DOHH2 (cell line): ENCODE measurements at regions not wholly inside any gene's neighbourhood (a gene's known extent, or its start where the extent isn't known, plus 50 kb on each side); places are given as distances from the start of the nearest gene placed in this dataset.

Source experiments
- H3F3A ChIP-seq: fragments of 200-600 bp; sonication (generic), shearing (Covaris generic); 2 replicates; pipeline ENCODE4 v1.6.0; 2016; ENCODE audit warnings: antibody characterized with exemption, mild to moderate bottlenecking; ENCODE audit not compliant: control insufficient read depth, insufficient read depth
- H3K27ac ChIP-seq: fragments of 200-600 bp; sonication (generic); 2 replicates; pipeline ENCODE4 v1.5.1; 2014; ENCODE audit warnings: low read depth, mild to moderate bottlenecking, low read length, moderate library complexity
- H3K27me3 ChIP-seq: fragments of 200-600 bp; sonication (generic); 2 replicates; pipeline ENCODE4 v1.6.1; 2014; ENCODE audit warnings: mild to moderate bottlenecking, low read length, mixed read lengths; ENCODE audit not compliant: control insufficient read depth
- H3K36me3 ChIP-seq: fragments of 200-600 bp; sonication (generic); 2 replicates; pipeline ENCODE4 v1.6.1; 2014; ENCODE audit warnings: mild to moderate bottlenecking, low read length, moderate library complexity, mixed read lengths; ENCODE audit not compliant: control insufficient read depth
- H3K4me1 ChIP-seq: fragments of 200-600 bp; sonication (generic); 2 replicates; pipeline ENCODE4 v1.6.1; 2014; ENCODE audit warnings: mild to moderate bottlenecking, low read length, mixed read lengths; ENCODE audit not compliant: control insufficient read depth
- H3K4me2 ChIP-seq: fragments of 200-600 bp; sonication (generic); 2 replicates; pipeline ENCODE4 v1.6.0; 2014; ENCODE audit warnings: mild to moderate bottlenecking, low read length, moderate library complexity
- H3K4me3 ChIP-seq: fragments of 200-600 bp; sonication (generic); 2 replicates; pipeline ENCODE4 v1.5.1; 2014; ENCODE audit warnings: mild to moderate bottlenecking, low read length, mixed read lengths
- H3K79me2 ChIP-seq: fragments of 200-600 bp; sonication (generic); 2 replicates; pipeline ENCODE4 v1.6.1; 2014; ENCODE audit warnings: mild to moderate bottlenecking, low read length, mixed read lengths; ENCODE audit not compliant: control insufficient read depth
- H3K9me2 ChIP-seq: fragments of 200-600 bp; sonication (generic); replicated peaks from 2 replicates; pipeline ENCODE4 v1.6.1; 2014; ENCODE audit warnings: mild to moderate bottlenecking, low read length, mixed read lengths; ENCODE audit not compliant: control insufficient read depth
- H3K9me3 ChIP-seq: fragments of 200-600 bp; sonication (generic); 2 replicates; pipeline ENCODE4 v1.6.1; 2014; ENCODE audit warnings: antibody characterized with exemption, low read length, mixed read lengths; ENCODE audit not compliant: control insufficient read depth, insufficient read depth
- H4K20me1 ChIP-seq: fragments of 200-600 bp; sonication (generic); 2 replicates; pipeline ENCODE4 v1.6.0; 2014; ENCODE audit warnings: low read depth, mild to moderate bottlenecking, antibody characterized with exemption, low read length, moderate library complexity; ENCODE audit not compliant: control insufficient read depth, insufficient read depth
- EZH2phosphoT487 ChIP-seq: fragments of 200-600 bp; sonication (generic); IDR thresholded peaks from 2 replicates; pipeline ENCODE4 v1.6.1; 2017; ENCODE audit warnings: borderline replicate concordance, mild to moderate bottlenecking, antibody characterized with exemption, low read length, moderate library complexity, mixed read lengths
- TF ChIP-seq, protein P1 (sequence below): fragments of 200-600 bp; sonication (generic); IDR thresholded peaks from one replicate; pipeline ENCODE4 v1.5.1; 2014; ENCODE audit warnings: antibody characterized with exemption, mild to moderate bottlenecking, low read depth, low read length; ENCODE audit not compliant: poor library complexity, severe bottlenecking

DNA sequence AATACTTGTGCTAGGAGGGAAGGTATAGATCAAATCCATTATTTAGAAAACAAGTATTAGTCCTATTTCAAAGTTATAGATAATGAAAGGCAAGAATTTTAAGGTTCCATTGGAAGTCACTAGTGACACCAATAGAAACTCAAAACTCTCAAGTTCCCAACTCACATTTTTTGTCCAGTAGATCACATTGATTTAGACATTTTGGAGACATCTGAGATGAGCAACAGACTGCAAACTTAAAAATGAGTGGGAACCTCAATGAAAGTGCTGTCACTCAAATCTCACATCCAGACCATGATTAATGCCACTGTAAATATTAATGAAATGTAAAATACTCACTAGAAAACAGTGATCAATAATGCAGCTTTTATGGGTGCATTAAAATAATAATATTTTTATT, 405.0 kb downstream of the ENC1 start:
- Histone ChIP-seq H3K79me2 (no peaks in the 10 kb centered on the region), H3K4me3 (no peak overlapping the region), H3K9me2 (no peaks in the 10 kb centered on the region), H3F3A (no peaks in the 10 kb centered on the region), H3K36me3 (no peaks in the 10 kb centered on the region), H4K20me1 (no peaks in the 10 kb centered on the region), H3K27me3 (no peaks in the 10 kb centered on the region), H3K27ac (no peak overlapping the region), H3K4me2 (no peak overlapping the region), H3K9me3 (no peaks in the 10 kb centered on the region), H3K4me1 (no peaks in the 10 kb centered on the region)
- TF ChIP-seq, protein P1, sequence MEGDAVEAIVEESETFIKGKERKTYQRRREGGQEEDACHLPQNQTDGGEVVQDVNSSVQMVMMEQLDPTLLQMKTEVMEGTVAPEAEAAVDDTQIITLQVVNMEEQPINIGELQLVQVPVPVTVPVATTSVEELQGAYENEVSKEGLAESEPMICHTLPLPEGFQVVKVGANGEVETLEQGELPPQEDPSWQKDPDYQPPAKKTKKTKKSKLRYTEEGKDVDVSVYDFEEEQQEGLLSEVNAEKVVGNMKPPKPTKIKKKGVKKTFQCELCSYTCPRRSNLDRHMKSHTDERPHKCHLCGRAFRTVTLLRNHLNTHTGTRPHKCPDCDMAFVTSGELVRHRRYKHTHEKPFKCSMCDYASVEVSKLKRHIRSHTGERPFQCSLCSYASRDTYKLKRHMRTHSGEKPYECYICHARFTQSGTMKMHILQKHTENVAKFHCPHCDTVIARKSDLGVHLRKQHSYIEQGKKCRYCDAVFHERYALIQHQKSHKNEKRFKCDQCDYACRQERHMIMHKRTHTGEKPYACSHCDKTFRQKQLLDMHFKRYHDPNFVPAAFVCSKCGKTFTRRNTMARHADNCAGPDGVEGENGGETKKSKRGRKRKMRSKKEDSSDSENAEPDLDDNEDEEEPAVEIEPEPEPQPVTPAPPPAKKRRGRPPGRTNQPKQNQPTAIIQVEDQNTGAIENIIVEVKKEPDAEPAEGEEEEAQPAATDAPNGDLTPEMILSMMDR, result no peak
- TF ChIP-seq EZH2phosphoT487, result no peak

GRCh38 chr5:74233571-74233970, 407.0 kb downstream of the ENC1 start:
- Histone ChIP-seq H3K36me3 (no peaks in the 10 kb centered on the region), H3K9me2 (no peaks in the 10 kb centered on the region), H3K4me3 (no peak overlapping the region), H3K27me3 (no peaks in the 10 kb centered on the region), H3K4me2 (no peak overlapping the region), H3K9me3 (no peaks in the 10 kb centered on the region), H3K4me1 (no peaks in the 10 kb centered on the region), H3K79me2 (no peaks in the 10 kb centered on the region), H3F3A (no peaks in the 10 kb centered on the region), H3K27ac (no peak overlapping the region), H4K20me1 (no peaks in the 10 kb centered on the region)
- TF ChIP-seq, protein P1, result no peak
- no peak for TF ChIP-seq EZH2phosphoT487

- H3F3A ChIP-seq, result no peaks in the 10 kb centered on the region
- no peaks in the 10 kb centered on the region for H3K79me2 ChIP-seq
- no peaks in the 10 kb centered on the region for H3K9me2 ChIP-seq
- H3K4me3 ChIP-seq, result no peak overlapping the region
- H3K27ac ChIP-seq, result no peak overlapping the region
- no peaks in the 10 kb centered on the region for H4K20me1 ChIP-seq
- no peaks in the 10 kb centered on the region for H3K27me3 ChIP-seq
- H3K9me3 ChIP-seq, result no peaks in the 10 kb centered on the region
- no peak overlapping the region for H3K4me2 ChIP-seq
- TF ChIP-seq EZH2phosphoT487, result no peak
- TF ChIP-seq, protein P1, result no peak
- no peaks in the 10 kb centered on the region for H3K36me3 ChIP-seq
- H3K4me1 ChIP-seq, result no peaks in the 10 kb centered on the region
Observed at GRCh38 chr5:74233091-74233490, 407.4 kb downstream of the ENC1 start.

GRCh38 chr5:74232276-74232675, 408.3 kb downstream of the ENC1 start:
- H4K20me1 ChIP-seq, result no peaks in the 10 kb centered on the region
- H3F3A ChIP-seq, result no peaks in the 10 kb centered on the region
- H3K27ac ChIP-seq, result no peak overlapping the region
- no peaks in the 10 kb centered on the region for H3K9me2 ChIP-seq
- H3K4me1 ChIP-seq, result no peaks in the 10 kb centered on the region
- H3K4me3 ChIP-seq, result no peak overlapping the region
- no peaks in the 10 kb centered on the region for H3K79me2 ChIP-seq
- H3K4me2 ChIP-seq, result no peak overlapping the region
- no peaks in the 10 kb centered on the region for H3K9me3 ChIP-seq
- no peaks in the 10 kb centered on the region for H3K27me3 ChIP-seq
- H3K36me3 ChIP-seq, result no peaks in the 10 kb centered on the region
- TF ChIP-seq EZH2phosphoT487, result no peak
- TF ChIP-seq, protein P1, result no peak
